Embryonic facial prominence (tissue), 1 donor: ENCODE measurements at regions not wholly inside any gene's neighbourhood (a gene's known extent, or its start where the extent isn't known, plus 50 kb on each side); places are given as distances from the start of the nearest gene placed in this dataset.

Source experiments
- DNase-seq: peaks from one replicate; pipeline ENCODE4 v3.0.0-alpha.2; 2016; ENCODE audit errors: extremely low spot score

DNA sequence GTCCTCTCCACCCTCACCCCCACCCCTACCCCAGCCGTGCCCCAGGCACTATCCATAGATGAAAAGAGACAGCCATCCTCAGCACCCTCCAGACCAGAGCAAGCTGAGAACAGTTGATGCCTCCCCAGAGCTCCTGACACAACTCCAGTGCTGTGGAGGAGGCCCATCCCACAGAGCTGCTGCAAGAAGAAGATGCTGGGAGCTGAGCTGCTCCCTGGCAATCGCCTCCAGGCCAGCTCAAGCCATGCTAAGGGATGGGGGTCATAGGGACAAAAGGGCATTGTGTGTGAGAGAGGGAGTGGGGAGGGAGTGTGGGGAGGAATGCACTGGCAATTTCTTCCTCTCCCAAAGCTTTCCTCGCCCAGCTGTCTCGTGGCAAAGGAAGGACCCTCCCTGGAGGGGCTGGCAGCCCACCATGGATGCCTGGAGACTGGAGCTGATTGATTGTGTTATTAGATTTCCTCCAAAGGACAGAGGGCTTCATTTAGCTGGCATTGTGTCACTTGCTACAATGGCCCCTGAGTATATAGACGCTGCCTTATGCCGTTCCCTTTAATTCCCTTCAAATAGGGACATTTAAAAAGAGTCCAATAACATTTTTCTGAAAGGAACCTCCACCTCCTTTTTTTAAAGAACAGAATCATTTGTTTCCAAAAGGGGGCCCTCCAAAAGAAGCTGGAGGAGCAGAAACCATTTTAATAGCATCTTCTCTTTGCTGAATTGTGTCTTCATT lies 476.4 kb downstream of the FOXO1 start:
- DNase-seq = no peak

DNA sequence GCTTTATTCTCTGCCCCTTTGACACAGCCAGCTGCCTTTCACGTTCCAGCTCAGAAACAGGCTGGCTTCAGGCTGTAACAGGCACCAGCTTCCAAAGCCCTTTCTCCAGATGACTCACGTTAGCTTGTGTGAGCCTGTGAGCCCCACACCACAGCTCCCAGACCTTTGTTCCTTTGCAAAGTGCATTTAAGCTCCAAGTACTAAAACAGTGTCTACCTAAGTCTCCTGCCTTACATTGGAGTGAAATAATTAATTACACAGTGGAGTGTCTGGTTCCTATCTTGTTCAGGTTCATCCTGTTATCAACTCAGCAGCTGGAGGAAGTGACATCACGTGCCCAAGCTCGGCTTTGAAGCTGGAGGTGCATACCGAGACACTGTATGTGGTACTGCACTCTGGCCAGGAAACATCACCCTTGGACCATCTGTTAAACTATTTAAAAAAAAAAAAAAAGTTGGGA lies 475.8 kb downstream of the FOXO1 start:
- peak; percentile 41 for DNase-seq

GRCh38 chr13:40191186-40191980 lies 475.1 kb downstream of the FOXO1 start:
- DNase-seq = no peak

GRCh38 chr13:40192452-40192851 lies 474.0 kb downstream of the FOXO1 start:
- DNase-seq = no peak

DNA sequence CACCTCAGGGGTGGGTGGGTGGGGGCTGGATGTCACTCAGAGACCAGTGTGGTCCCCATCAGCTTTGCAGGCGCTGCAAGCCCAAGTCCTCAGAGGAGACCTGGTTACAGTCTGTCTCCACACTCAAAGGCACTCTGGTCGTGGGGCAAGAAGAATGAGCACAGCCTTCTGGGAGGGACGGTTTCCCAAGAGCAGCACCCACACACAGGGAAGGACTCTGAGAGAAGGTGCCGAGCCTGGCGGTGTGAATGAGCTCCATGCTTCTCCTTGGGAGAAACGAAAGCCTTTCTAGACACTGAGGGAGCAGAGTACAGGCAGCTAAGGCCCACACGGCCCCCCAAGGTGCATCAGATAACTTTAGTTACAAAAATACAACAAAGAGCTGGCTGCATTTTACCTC lies 473.6 kb downstream of the FOXO1 start:
- no peak for DNase-seq

DNA sequence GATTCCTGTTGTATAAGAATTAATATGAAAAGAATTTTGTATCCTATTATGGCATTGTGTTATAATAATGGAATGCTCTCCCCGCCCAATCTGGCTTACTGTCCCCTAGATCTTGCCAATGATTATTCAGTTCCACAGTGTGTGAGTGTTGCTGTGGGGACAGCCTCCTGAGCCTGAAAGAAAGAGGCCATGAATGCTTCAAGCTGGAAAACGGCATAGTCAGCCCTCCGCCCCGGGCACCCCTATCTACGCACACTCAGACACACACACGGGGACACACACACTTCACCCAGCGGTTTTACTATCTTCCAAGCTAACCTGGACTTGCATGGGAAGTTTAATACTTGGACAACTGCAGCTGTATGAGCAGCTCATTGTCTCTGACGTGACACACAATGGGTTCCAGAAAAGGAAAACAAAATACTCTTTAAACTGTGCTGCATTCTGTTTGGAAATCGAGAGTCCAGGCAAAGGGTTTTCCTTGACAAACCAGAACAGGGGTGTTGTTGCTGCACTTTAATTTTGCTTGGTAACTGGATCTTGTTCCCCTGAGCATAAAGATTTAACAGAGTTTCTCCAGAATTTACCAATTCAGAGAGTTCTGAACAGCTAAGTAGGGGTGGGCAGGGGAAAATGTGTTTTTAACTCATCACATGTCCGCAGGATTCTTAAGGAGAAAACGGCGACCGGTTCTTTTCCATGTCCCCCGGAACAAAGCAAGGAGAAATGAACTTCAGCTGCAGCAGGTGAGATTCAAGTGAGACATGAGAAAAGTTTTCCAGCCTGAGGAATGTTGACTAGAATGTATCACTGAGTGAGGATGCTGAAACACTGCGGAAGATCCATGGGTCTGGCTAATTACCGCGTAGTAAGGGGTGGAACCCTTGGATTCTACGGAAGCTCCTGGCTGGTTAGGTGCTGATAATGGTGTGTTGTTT lies 472.9 kb downstream of the FOXO1 start:
- DNase-seq = peak; percentile 22

DNA sequence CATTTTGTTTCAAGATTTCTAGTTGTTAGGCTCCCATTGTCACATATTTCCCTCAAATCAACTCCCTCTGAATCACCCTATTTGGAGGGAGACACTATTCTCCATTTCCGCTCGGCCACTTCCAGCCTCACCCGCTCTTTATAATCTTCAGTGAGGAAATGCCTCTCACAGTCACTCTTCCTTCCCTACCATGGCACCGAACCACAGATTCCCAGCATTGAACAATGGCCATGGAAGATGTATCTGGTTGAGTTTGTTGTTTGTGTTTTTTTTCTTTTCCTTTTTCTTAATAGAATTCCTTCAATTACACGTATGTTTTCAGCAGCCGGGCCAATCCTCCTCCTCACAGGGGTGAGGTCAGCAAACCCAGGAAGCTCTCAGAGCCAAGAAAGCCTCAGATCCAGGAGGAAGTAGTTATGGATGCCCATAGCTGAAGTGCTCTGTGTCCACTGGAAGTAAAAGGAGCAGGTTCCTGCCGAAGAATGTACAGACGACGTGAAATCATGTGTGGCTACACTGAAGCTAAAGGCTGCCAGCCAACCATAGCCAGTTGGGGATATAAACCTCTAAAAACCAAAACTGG lies 472.1 kb downstream of the FOXO1 start:
- no peak for DNase-seq

DNA sequence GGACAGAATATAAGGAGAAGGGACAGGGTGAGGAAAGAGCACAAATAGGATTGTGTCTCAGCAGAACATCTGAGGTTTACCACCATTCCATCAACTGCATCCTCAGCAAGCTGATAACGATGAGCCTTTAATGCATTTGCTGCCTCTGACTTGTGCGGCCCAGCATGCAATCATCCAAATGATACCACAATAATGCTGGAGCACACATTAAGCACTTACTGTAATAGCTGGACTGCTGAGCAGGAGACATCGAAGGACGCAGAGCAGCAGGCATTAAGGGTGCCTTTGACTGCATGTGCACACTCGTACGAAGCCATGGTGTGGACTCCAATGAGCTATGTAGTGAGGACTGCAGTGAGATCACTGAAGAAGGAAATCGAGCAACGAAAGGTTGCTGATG lies 469.4 kb downstream of the FOXO1 start:
- DNase-seq = no peak

DNA sequence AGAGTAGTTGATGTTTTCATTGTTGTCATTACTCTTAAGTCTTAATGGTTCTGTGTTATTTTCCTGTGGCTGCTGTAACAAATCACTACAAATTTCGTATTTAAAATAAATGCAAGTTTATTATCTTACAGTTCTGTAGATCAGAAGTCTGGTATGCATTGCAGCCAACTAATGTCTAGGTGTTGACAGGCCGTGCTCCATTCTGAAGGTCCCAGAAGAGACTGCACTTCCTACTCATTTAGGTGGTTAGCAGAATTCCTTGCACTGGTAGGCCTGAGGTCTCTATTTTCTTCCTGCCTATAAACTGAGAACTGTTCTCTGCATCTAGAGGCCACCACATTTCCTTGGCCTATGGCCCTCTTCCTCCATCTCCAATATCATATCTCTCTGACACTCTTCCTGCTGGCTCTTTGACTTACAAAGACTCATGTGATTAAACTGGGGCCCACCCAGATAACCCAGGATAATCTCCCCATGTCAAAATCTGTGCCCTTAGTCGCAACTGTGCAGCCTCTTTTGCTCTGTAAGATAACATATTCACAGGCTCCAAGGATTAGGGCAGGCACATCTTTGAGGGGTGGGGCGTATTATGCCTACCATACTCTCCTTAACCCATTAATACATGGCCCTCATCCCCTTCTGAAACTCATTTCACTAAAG lies 468.4 kb downstream of the FOXO1 start:
- no peak for DNase-seq

GRCh38 chr13:40200273-40200978 lies 466.0 kb downstream of the FOXO1 start:
- DNase-seq = no peak

GRCh38 chr13:40204246-40204645 lies 462.2 kb downstream of the FOXO1 start:
- no peak for DNase-seq

- no peak for DNase-seq
Observed at GRCh38 chr13:40205771-40206240, 460.6 kb downstream of the FOXO1 start.

DNA sequence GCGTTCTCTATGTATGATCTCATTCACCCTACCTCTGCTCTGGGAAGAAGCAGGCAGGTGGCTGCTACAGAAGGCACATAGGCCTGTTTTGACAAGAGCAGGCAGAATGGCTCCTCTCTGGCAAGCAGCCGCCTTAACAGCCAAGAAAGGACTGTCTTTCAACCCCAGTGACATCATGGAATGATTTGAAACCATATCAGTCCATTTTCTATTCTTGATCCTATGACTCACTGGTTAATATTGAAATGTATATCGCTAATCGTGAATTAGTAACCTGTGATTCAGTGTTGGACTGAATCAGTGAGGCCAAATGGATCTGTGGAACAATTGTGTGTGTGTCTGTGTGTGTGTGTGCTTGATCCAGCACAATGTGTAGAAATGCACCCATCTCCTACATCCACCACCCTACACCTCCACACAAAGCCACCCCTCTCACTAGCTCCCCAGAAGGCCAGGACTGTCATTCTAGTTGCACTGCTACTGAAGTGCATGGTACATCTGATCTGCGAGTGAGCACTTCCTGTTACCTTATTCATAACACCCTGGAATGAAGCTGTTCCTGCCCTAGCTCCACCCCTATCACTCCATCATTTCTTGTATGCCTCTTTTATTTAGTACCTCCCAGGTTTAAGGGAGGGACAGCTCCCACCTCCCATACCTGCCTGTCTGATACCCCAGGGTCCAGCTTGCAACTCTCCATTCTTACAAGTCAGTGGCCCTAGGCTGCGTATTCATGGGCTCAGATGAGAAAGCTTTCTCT lies 460.0 kb downstream of the FOXO1 start:
- no peak for DNase-seq

GRCh38 chr13:40207001-40207478 lies 459.4 kb downstream of the FOXO1 start:
- DNase-seq = no peak

- no peak for DNase-seq
Observed at GRCh38 chr13:40208517-40208916, 457.9 kb downstream of the FOXO1 start.

- no peak for DNase-seq
Observed at GRCh38 chr13:40210865-40211585, 455.4 kb downstream of the FOXO1 start.

DNA sequence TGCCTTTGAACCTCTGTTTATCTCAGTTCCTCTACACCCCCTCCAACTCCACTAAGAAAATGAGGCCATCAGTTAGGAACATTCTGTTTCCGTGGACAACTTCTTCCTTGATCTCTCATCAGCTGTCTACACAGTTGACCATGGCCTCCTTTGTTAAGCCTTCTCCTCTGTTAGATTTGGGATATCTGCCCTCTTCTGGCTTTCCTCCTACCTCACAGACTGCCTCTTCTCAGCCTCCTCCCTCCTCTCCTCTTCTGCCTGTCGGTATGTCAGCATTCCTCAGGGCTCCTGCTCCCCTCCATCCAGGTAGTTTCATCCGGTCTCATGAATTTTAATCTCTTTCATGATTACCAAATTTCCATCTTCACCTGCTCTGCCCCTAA lies 454.9 kb downstream of the FOXO1 start:
- DNase-seq = no peak

DNA sequence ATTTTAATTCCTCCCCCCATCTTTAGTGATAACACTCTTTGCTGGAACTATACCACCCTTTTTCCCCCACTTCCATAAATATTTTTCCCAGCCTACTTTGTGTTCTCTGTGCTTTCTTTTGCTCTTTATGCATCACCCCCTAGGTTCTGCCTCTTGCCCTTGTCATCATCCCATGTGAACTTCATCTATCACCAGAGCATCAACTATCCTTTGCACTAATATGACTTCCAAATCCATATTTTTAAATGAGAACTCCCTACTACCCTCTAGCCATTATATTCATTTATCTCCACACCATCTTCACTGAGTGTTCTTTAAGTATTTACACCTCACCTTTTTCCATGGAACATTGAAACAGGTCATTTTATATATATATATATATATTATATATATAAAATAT lies 452.7 kb downstream of the FOXO1 start:
- no peak for DNase-seq

DNA sequence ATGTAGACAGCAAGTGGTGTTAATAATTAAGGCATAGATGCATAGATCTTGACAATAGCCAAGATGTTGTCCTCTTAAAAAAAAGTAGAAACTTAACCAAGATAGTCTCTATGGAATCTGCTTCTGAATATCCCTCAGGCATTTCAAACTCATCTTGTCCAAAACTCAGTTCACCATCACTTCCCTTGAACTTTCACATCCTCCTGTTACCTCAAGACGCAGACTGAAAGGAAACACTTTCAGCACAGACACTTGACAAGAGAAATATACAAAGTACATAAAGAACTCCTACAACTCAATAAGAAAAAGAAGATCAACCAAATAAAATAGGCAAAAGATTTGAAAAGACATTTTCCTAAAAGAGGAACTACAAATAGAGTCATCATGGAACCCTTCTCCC lies 451.1 kb downstream of the FOXO1 start:
- DNase-seq = no peak
